SU-DHL-6 (cell line): ENCODE measurements at regions not wholly inside any gene's neighbourhood (a gene's known extent, or its start where the extent isn't known, plus 50 kb on each side); places are given as distances from the start of the nearest gene placed in this dataset.
"Not testable (repeated sequence)": the region's sequence is repeated elsewhere in the genome, so short reads cannot be mapped to it uniquely, and the experiment has no call there.

Source experiments
- CTCF ChIP-seq: fragments of 200-600 bp; sonication (generic); IDR thresholded peaks from one replicate; pipeline ENCODE4 v1.5.1; 2017; ENCODE audit warnings: antibody characterized with exemption, mild to moderate bottlenecking, low read length, moderate library complexity; ENCODE audit not compliant: insufficient read depth, poor library complexity, severe bottlenecking
- EZH2phosphoT487 ChIP-seq: fragments of 200-600 bp; sonication (generic), shearing (Covaris generic); conservative IDR thresholded peaks from 2 replicates; pipeline ENCODE4 v1.6.1; 2018; ENCODE audit warnings: mild to moderate bottlenecking, antibody characterized with exemption, low read length, moderate library complexity, mixed read lengths

GRCh38 chr2:87457129-87457499 is 290.8 kb upstream of the PLGLB2 start:
- not testable (repeated sequence) for TF ChIP-seq CTCF, EZH2phosphoT487
